ENCODE measurements at regions not wholly inside any gene's neighbourhood (a gene's known extent, or its start where the extent isn't known, plus 50 kb on each side); places are given as distances from the start of the nearest gene placed in this dataset.
A peak's percentile ranks its signal among the peaks of the same experiment; 100 is the strongest.
"Not testable (repeated sequence)": the region's sequence is repeated elsewhere in the genome, so short reads cannot be mapped to it uniquely, and the experiment has no call there.

GRCh38 chr1:233477359-233477758 lies 136.5 kb upstream of the KCNK1 start:
- no peak for DNase-seq

- DNase-seq, result no peak
Measured at GRCh38 chr1:233478611-233479010, 135.3 kb upstream of the KCNK1 start.

GRCh38 chr1:233479110-233479890 lies 134.6 kb upstream of the KCNK1 start:
- DNase-seq, result no peak

GRCh38 chr1:233480198-233480597 lies 133.7 kb upstream of the KCNK1 start:
- DNase-seq, result no peak

GRCh38 chr1:233482388-233482787 lies 131.5 kb upstream of the KCNK1 start:
- no peak for DNase-seq

GRCh38 chr1:233485385-233485784 lies 128.5 kb upstream of the KCNK1 start:
- DNase-seq, result no peak

- DNase-seq, result no peak
Measured at GRCh38 chr1:233485809-233486398, 128.0 kb upstream of the KCNK1 start.

GRCh38 chr1:233487408-233487807 lies 126.5 kb upstream of the KCNK1 start:
- DNase-seq, result no peak

- no peak for DNase-seq
Measured at GRCh38 chr1:233489411-233489810, 124.5 kb upstream of the KCNK1 start.

GRCh38 chr1:233490488-233490887 lies 123.4 kb upstream of the KCNK1 start:
- peak; percentile 88 to 94 for DNase-seq

- DNase-seq, result no peak
Measured at GRCh38 chr1:233491953-233492620, 121.8 kb upstream of the KCNK1 start.

GRCh38 chr1:233496993-233497392 lies 116.9 kb upstream of the KCNK1 start:
- no peak for DNase-seq

GRCh38 chr1:233497679-233498078 lies 116.2 kb upstream of the KCNK1 start:
- DNase-seq, result no peak

GRCh38 chr1:233500106-233500505 lies 113.8 kb upstream of the KCNK1 start:
- no peak for DNase-seq

- no peak for DNase-seq
Measured at GRCh38 chr1:233503366-233503954, 110.4 kb upstream of the KCNK1 start.

- DNase-seq, result no peak
Measured at GRCh38 chr1:233505130-233505529, 108.8 kb upstream of the KCNK1 start.

GRCh38 chr1:233505889-233506288 lies 108.0 kb upstream of the KCNK1 start:
- DNase-seq, result not testable (repeated sequence)

GRCh38 chr1:233509526-233509925 lies 104.4 kb upstream of the KCNK1 start:
- DNase-seq, result no peak

GRCh38 chr1:233512538-233512937 lies 101.4 kb upstream of the KCNK1 start:
- no peak for DNase-seq

GRCh38 chr1:233513431-233513830 lies 100.5 kb upstream of the KCNK1 start:
- no peak for DNase-seq

- no peak for DNase-seq
Measured at GRCh38 chr1:233514946-233515391, 98.9 kb upstream of the KCNK1 start.

GRCh38 chr1:233516732-233517131 lies 97.2 kb upstream of the KCNK1 start:
- DNase-seq, result no peak

GRCh38 chr1:233518344-233518743 lies 95.6 kb upstream of the KCNK1 start:
- DNase-seq, result peak; percentile 22 to 55
